Glomerular visceral epithelial cell (primary cell): ENCODE measurements at regions not wholly inside any gene's neighbourhood (a gene's known extent, or its start where the extent isn't known, plus 50 kb on each side); places are given as distances from the start of the nearest gene placed in this dataset.

Experiments
- DNase-seq: peaks from one replicate; pipeline ENCODE4 v3.0.0-alpha.2; 2016; ENCODE audit errors: extremely low spot score

- DNase-seq, result no peak
Observed at GRCh38 chr3:79878708-79879107, 110.9 kb upstream of the ROBO1 start.

GRCh38 chr3:79874646-79875045 is 106.8 kb upstream of the ROBO1 start:
- DNase-seq, result no peak

GRCh38 chr3:79872483-79872882 is 104.7 kb upstream of the ROBO1 start:
- DNase-seq, result peak; percentile 10

- DNase-seq, result no peak
Observed at GRCh38 chr3:79871656-79872055, 103.9 kb upstream of the ROBO1 start.

- no peak for DNase-seq
Observed at GRCh38 chr3:79870313-79870620, 102.5 kb upstream of the ROBO1 start.

GRCh38 chr3:79869461-79870312 is 101.9 kb upstream of the ROBO1 start:
- DNase-seq, result no peak

- no peak for DNase-seq
Observed at GRCh38 chr3:79866162-79866561, 98.4 kb upstream of the ROBO1 start.

- no peak for DNase-seq
Observed at GRCh38 chr3:79864077-79864476, 96.3 kb upstream of the ROBO1 start.

- no peak for DNase-seq
Observed at GRCh38 chr3:79848876-79849275, 81.1 kb upstream of the ROBO1 start.

GRCh38 chr3:79847928-79848327 is 80.1 kb upstream of the ROBO1 start:
- DNase-seq, result no peak

GRCh38 chr3:79846148-79846933 is 78.5 kb upstream of the ROBO1 start:
- no peak for DNase-seq

- no peak for DNase-seq
Observed at GRCh38 chr3:79845546-79845945, 77.7 kb upstream of the ROBO1 start.

GRCh38 chr3:79844176-79844575 is 76.4 kb upstream of the ROBO1 start:
- DNase-seq, result no peak

- DNase-seq, result no peak
Observed at GRCh38 chr3:79843180-79843579, 75.4 kb upstream of the ROBO1 start.

- DNase-seq, result no peak
Observed at GRCh38 chr3:79835701-79836100, 67.9 kb upstream of the ROBO1 start.

- DNase-seq, result no peak
Observed at GRCh38 chr3:79824166-79824565, 56.4 kb upstream of the ROBO1 start.

- no peak for DNase-seq
Observed at GRCh38 chr3:79822076-79822475, 54.3 kb upstream of the ROBO1 start.

GRCh38 chr3:79820089-79820488 is 52.3 kb upstream of the ROBO1 start:
- no peak for DNase-seq

- no peak for DNase-seq
Observed at GRCh38 chr3:79818015-79818414, 50.2 kb upstream of the ROBO1 start.
